OCI-LY7 (cell line): ENCODE measurements at regions not wholly inside any gene's neighbourhood (a gene's known extent, or its start where the extent isn't known, plus 50 kb on each side); places are given as distances from the start of the nearest gene placed in this dataset.
"Not testable (repeated sequence)": the region's sequence is repeated elsewhere in the genome, so short reads cannot be mapped to it uniquely, and the experiment has no call there.

Source experiments
- BruUV-seq: library from RNA; stranded (reverse); fragments of 400-500 nt; replicated peaks from 2 replicates; lab custom pipeline; 2021; lab: Mats Ljungman, UMichigan
- CTCF ChIA-PET: fragments of 300-600 bp; sonication (Branson Sonifier 250); formaldehyde crosslinking; loops from one replicate; lab custom pipeline; 2022; ENCODE audit warnings: antibody characterized with exemption; ENCODE audit not compliant: unreplicated experiment; lab: Charles Lee
- POLR2A ChIA-PET: fragments of 300-600 bp; sonication (Branson Sonifier 250); formaldehyde crosslinking; loops from one replicate; lab custom pipeline; 2022; ENCODE audit warnings: antibody characterized with exemption; lab: Charles Lee
- DNase-seq: peaks from one replicate; pipeline ENCODE4 v3.0.0-alpha.2; 2015; ENCODE audit warnings: low spot score
- H2AFZ ChIP-seq: fragments of 200-600 bp; sonication (generic), shearing (Covaris generic); 2 replicates; pipeline ENCODE4 v1.6.1; 2014; ENCODE audit warnings: mild to moderate bottlenecking, antibody characterized with exemption, low read length, moderate library complexity
- H3K27ac ChIP-seq: fragments of 200-600 bp; sonication (generic); 2 replicates; pipeline ENCODE4 v1.5.1; 2014; ENCODE audit warnings: mixed run types, low read depth, mild to moderate bottlenecking, moderate library complexity, low read length, inconsistent platforms; ENCODE audit not compliant: poor library complexity, severe bottlenecking
- H3K36me3 ChIP-seq: fragments of 200-600 bp; sonication (generic); 2 replicates; pipeline ENCODE4 v1.6.1; 2014; ENCODE audit warnings: mild to moderate bottlenecking, antibody characterized with exemption, low read length, moderate library complexity, mixed read lengths; ENCODE audit not compliant: insufficient read depth
- H3K4me1 ChIP-seq: fragments of 200-600 bp; sonication (generic); 2 replicates; pipeline ENCODE4 v1.5.1; 2014; ENCODE audit warnings: mild to moderate bottlenecking, low read length; ENCODE audit not compliant: insufficient read depth, poor library complexity, severe bottlenecking
- H3K4me2 ChIP-seq: fragments of 200-600 bp; sonication (generic); 2 replicates; pipeline ENCODE4 v1.6.1; 2014; ENCODE audit warnings: mild to moderate bottlenecking, low read length
- H3K4me3 ChIP-seq: fragments of 200-600 bp; sonication (generic); 2 replicates; pipeline ENCODE4 v1.5.1; 2014; ENCODE audit warnings: mild to moderate bottlenecking, low read depth, low read length; ENCODE audit not compliant: poor library complexity, severe bottlenecking
- H3K79me2 ChIP-seq: fragments of 200-600 bp; sonication (generic); 2 replicates; pipeline ENCODE4 v1.6.1; 2016; ENCODE audit warnings: low read depth, mild to moderate bottlenecking, low read length, moderate library complexity, mixed read lengths; ENCODE audit not compliant: insufficient read depth
- H3K9me2 ChIP-seq: fragments of 200-600 bp; sonication (generic); 2 replicates; pipeline ENCODE4 v1.6.1; 2016; ENCODE audit warnings: mild to moderate bottlenecking, low read length, mixed read lengths; ENCODE audit not compliant: insufficient read depth
- H3K9me3 ChIP-seq: fragments of 200-600 bp; sonication (generic); 2 replicates; pipeline ENCODE4 v1.6.1; 2014; ENCODE audit warnings: mild to moderate bottlenecking, mixed run types, low read length, mixed read lengths
- H4K20me1 ChIP-seq: fragments of 200-600 bp; sonication (generic); 2 replicates; pipeline ENCODE4 v1.6.1; 2014; ENCODE audit warnings: mild to moderate bottlenecking, antibody characterized with exemption, low read length, moderate library complexity, mixed read lengths; ENCODE audit not compliant: insufficient read depth
- EZH2phosphoT487 ChIP-seq: fragments of 200-600 bp; sonication (generic); IDR thresholded peaks from 2 replicates; pipeline ENCODE4 v1.6.1; 2018; ENCODE audit warnings: low read depth, borderline replicate concordance, mild to moderate bottlenecking, mixed run types, antibody characterized with exemption, low read length, moderate library complexity, mixed read lengths
- intact Hi-C: fragments of 100-400 bp; cut with micrococcal nuclease; formaldehyde crosslinking; loops from one replicate; pipeline ENCODE4 v1.10.0; 2022; ENCODE audit not compliant: unreplicated experiment
- TF ChIP-seq, protein P1 (sequence below): fragments of 200-600 bp; sonication (generic); conservative IDR thresholded peaks from 2 replicates; pipeline ENCODE4 v1.5.1; 2014; ENCODE audit warnings: mild to moderate bottlenecking, antibody characterized with exemption, low read length, moderate library complexity, mixed read lengths

DNA sequence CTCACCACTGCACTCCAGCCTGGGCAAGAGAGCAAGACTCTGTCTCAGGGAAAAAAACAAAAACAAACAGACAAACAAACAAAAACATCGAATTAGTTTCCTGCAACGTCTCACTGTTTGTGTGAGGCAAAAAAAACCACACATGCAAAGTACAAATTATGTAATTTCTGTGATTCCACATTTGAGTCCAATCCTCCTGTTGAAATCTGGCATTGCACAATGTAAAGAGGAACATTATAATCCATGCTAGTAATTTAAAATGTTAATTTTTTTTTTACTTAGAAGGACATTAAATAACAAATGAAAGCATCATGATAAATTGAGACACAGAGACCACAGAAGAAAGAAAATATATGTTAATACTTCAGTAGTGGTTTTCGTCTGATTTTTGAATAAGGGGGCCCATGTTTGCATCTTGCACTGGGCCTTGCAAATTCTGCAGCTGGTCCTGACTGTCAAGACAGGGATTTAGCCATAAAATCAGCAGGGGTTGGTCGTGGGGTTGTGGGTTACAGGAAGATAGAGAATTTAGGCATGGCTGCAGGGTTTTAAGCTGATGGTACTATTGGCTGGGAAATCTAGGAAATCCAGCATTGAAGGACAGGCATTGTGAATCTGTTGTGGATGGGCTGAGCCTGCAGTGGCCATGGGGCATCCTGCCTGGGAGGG, 102.6 kb upstream of the ALDH3B2 start:
- Histone ChIP-seq H3K4me2 (no peak overlapping the region), H2AFZ (no peak overlapping the region), H4K20me1 (no peaks in the 10 kb centered on the region), H3K36me3 (no peaks in the 10 kb centered on the region), H3K4me1 (no peaks in the 10 kb centered on the region), H3K9me3 (no peaks in the 10 kb centered on the region), H3K9me2 (no peaks in the 10 kb centered on the region), H3K79me2 (no peaks in the 10 kb centered on the region), H3K27ac (no peak overlapping the region), H3K4me3 (no peak overlapping the region)
- TF ChIP-seq, protein P1, sequence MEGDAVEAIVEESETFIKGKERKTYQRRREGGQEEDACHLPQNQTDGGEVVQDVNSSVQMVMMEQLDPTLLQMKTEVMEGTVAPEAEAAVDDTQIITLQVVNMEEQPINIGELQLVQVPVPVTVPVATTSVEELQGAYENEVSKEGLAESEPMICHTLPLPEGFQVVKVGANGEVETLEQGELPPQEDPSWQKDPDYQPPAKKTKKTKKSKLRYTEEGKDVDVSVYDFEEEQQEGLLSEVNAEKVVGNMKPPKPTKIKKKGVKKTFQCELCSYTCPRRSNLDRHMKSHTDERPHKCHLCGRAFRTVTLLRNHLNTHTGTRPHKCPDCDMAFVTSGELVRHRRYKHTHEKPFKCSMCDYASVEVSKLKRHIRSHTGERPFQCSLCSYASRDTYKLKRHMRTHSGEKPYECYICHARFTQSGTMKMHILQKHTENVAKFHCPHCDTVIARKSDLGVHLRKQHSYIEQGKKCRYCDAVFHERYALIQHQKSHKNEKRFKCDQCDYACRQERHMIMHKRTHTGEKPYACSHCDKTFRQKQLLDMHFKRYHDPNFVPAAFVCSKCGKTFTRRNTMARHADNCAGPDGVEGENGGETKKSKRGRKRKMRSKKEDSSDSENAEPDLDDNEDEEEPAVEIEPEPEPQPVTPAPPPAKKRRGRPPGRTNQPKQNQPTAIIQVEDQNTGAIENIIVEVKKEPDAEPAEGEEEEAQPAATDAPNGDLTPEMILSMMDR, result no peak
- TF ChIP-seq EZH2phosphoT487, result no peak
- DNase-seq, result no peak
- CTCF ChIA-PET, result no interaction called here
- POLR2A ChIA-PET, result no interaction called here
- no TSS peak for BruUV-seq
- intact Hi-C loops, result no loop called here

DNA sequence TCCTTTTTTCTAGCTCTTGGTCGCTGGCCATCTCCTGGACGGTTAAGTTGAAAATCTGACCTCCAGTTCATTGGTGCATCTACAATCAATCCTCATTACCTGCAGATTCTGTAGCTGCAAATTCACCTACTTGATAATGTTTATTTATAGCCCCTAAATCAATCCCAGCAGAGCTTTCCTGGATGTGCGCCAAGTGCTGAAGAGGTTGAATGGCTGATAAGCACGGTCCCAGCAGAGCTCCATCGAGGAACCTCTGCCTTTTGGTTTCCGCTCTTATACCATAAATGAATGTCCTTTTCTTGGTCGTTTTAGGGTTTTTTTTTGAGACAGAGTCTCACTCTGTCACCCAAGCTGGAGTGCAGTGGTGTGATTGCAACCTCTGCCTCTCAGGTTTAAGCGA, 99.8 kb upstream of the ALDH3B2 start:
- H3K79me2 ChIP-seq, DNase-seq, BruUV-seq, H3K36me3 ChIP-seq, H3K4me3 ChIP-seq, H3K4me2 ChIP-seq, H3K9me2 ChIP-seq, H3K27ac ChIP-seq, H3K9me3 ChIP-seq, H3K4me1 ChIP-seq, CTCF ChIA-PET, H4K20me1 ChIP-seq, intact Hi-C loops, H2AFZ ChIP-seq: not testable (repeated sequence)
- POLR2A ChIA-PET, result interaction anchor here (0.6 kb wide), 1 partner anchor 89 kb away, joined by 5 read pairs; no protein-coding TSS in a partner anchor

DNA sequence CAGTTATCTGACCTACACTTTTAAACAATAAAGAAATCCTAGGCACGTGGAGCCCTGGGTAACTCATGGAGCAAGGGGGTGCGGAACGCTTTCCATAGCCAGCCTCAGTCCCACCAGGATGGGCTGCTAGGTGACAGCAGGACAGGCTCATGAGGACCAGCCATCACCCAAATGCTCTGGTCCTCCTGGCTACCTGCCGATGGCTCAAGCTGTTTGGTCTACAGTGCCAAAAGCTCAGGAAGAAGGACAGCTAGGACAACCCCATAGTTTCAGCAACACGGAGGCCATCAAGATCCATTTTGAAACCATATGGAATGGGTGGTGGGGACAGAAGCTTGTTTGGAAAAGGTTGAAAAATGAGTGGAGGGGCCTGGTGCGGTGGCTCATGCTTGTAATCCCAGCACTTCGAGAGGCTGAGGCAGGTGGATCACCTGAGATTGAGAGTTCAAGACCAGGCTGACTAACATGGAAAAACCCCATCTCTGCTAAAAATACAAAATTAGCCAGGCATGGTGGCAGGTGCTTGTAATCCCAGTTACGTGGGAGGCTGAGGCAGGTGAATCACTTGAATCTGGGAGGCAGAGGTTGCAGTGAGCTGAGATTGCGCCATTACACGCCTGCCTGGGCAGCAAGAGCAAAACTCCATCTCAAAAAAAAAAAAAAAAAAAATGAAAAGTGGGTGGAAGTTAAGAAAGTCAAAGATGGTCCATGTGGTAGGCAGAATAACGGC, 93.7 kb upstream of the ALDH3B2 start:
- H3K4me2 ChIP-seq, H3K79me2 ChIP-seq, CTCF ChIA-PET, H4K20me1 ChIP-seq, POLR2A ChIA-PET, BruUV-seq, intact Hi-C loops, H3K36me3 ChIP-seq, H2AFZ ChIP-seq, H3K9me3 ChIP-seq, H3K4me1 ChIP-seq, H3K4me3 ChIP-seq, H3K27ac ChIP-seq, H3K9me2 ChIP-seq, DNase-seq: not testable (repeated sequence)

DNA sequence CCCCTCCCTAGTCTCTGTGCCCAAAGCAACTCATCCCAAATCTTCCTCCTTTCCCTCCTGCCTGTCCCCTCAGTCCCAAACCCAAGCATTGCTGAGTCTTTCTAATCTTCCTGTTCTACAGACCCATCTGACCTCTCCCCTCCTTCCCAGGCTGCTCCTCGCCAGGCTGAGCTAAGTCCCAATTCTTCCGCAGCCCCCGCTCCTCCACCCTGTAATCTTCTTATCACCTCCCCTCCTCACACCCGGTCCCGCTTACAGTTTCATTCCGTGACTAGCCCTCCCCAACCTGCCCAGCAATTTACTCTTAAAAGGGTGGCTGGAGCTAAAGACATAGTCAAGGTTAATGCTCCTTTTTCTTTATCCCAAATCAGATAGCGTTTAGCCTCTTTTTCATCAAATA, 86.8 kb upstream of the ALDH3B2 start:
- H3K9me2 ChIP-seq, H4K20me1 ChIP-seq, H3K27ac ChIP-seq, POLR2A ChIA-PET, H3K4me1 ChIP-seq, H3K4me2 ChIP-seq, H3K9me3 ChIP-seq, BruUV-seq, H3K4me3 ChIP-seq, intact Hi-C loops, H3K36me3 ChIP-seq, H3K79me2 ChIP-seq, DNase-seq, H2AFZ ChIP-seq, CTCF ChIA-PET: not testable (repeated sequence)

DNA sequence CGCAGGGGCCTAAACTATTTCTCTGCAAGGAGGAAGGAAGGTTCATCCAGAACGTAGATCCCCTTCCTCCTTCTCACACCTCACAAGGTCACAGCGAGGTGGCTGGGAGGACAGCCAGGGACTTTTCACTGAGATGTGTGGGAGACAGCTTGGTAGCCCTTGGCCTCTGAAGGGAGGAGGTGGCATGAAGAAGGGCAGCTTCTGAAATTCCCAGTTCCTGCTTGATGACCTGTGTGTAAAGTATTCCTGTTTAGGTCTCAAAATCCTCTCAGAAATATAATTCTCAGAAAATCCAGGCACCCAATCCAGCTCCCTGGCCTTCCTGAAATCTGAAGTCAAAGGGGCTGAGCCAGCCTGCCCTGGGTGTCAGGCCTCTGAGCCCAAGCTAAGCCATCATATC, 84.9 kb upstream of the ALDH3B2 start:
- H3K27ac ChIP-seq, H3K9me2 ChIP-seq, H3K36me3 ChIP-seq, DNase-seq, H2AFZ ChIP-seq, BruUV-seq, H3K4me2 ChIP-seq, H4K20me1 ChIP-seq, H3K4me3 ChIP-seq, H3K79me2 ChIP-seq, POLR2A ChIA-PET, H3K4me1 ChIP-seq, CTCF ChIA-PET, H3K9me3 ChIP-seq, intact Hi-C loops: not testable (repeated sequence)
